GM12878 (cell line): ENCODE measurements at regions not wholly inside any gene's neighbourhood (a gene's known extent, or its start where the extent isn't known, plus 50 kb on each side); places are given as distances from the start of the nearest gene placed in this dataset.

Experiments used
- ATAC-seq: fragments of 200-7000 bp; cut with Tn5 transposase; 3 replicates; pipeline ENCODE4 v1.9.1; 2020; ENCODE audit warnings: mild to moderate bottlenecking, moderate library complexity
- BruUV-seq: library from RNA; stranded (reverse); fragments of 400-500 nt; replicated peaks from 2 replicates; lab custom pipeline; 2021; lab: Mats Ljungman, UMichigan
- CTCF ChIA-PET: fragments of 300-600 bp; sonication (Branson Sonifier 250); formaldehyde crosslinking; extraction: SDS; loops from one replicate; lab custom pipeline; 2021; ENCODE audit warnings: inconsistent platforms; lab: Yijun Ruan, JAX
- POLR2A ChIA-PET: fragments of 350-600 bp; formaldehyde crosslinking; extraction: SDS; loops from one replicate; lab custom pipeline; 2021; ENCODE audit warnings: inconsistent platforms; lab: Charles Lee
- RAD21 ChIA-PET: fragments of 300-600 bp; sonication (Branson Sonifier 250); formaldehyde crosslinking; loops from one replicate; lab custom pipeline; 2023; ENCODE audit warnings: antibody characterized with exemption; ENCODE audit not compliant: unreplicated experiment; lab: Charles Lee
- SMC1A ChIA-PET: fragments of 300-600 bp; sonication (Branson Sonifier 250); formaldehyde crosslinking; loops from one replicate; lab custom pipeline; 2023; ENCODE audit not compliant: unreplicated experiment, uncharacterized antibody; lab: Charles Lee
- DNase-seq: peaks from one replicate; pipeline ENCODE4 v3.0.0-alpha.2; 2011; ENCODE audit warnings: low read depth, low spot score
- FAIRE-seq: peaks from 3 replicates; lab custom pipeline; 2011; peaks lifted over from hg19 to GRCh38; lab: Jason Lieb, UNC
- H2AFZ ChIP-seq: 2 replicates; pipeline ENCODE4 v1.6.0; 2011; ENCODE audit warnings: low read depth, low read length, control low read depth; ENCODE audit not compliant: control insufficient read depth
- H3K27ac ChIP-seq: 2 replicates; pipeline ENCODE4 v1.5.1; 2011; ENCODE audit warnings: control low read depth; ENCODE audit not compliant: control insufficient read depth, insufficient read depth
- H3K27me3 ChIP-seq, 2 experiments: replicated peaks in 1 of 2; 2 replicates each; pipeline versions ENCODE4 v1.6.0 to v1.6.1; 2011; ENCODE audit warnings: low read length in 1 of 2; ENCODE audit not compliant: control insufficient read depth in 2 of 2, insufficient read depth in 2 of 2
- H3K36me3 ChIP-seq, 2 experiments: 2 replicates each; pipeline ENCODE4 v1.5.1; 2011; ENCODE audit warnings: low read length in 1 of 2; ENCODE audit not compliant: control insufficient read depth in 2 of 2, insufficient read depth in 2 of 2
- H3K4me1 ChIP-seq: 2 replicates; pipeline ENCODE4 v1.6.1; 2011; ENCODE audit warnings: mild to moderate bottlenecking, low read length, moderate library complexity, mixed read lengths; ENCODE audit not compliant: control insufficient read depth, insufficient read depth
- H3K4me2 ChIP-seq: 2 replicates; pipeline ENCODE4 v1.6.0; 2011; ENCODE audit warnings: control low read depth; ENCODE audit not compliant: control insufficient read depth, insufficient read depth
- H3K4me3 ChIP-seq: fragments of 200-600 bp; sonication (generic); 2 replicates; pipeline ENCODE4 v1.5.1; 2016
- H3K79me2 ChIP-seq: 2 replicates; pipeline ENCODE4 v1.6.0; 2011; ENCODE audit warnings: low read length; ENCODE audit not compliant: control insufficient read depth, insufficient read depth
- H3K9ac ChIP-seq: 2 replicates; pipeline ENCODE4 v1.8.0; 2011; ENCODE audit warnings: low read length, control low read depth, mixed read lengths; ENCODE audit not compliant: control insufficient read depth, insufficient read depth
- H3K9me3 ChIP-seq: replicated peaks from 3 replicates; pipeline ENCODE4 v1.5.1; 2011; ENCODE audit warnings: mild to moderate bottlenecking, low read length; ENCODE audit not compliant: control insufficient read depth, insufficient read depth
- H4K20me1 ChIP-seq: 2 replicates; pipeline ENCODE4 v1.6.0; 2011; ENCODE audit not compliant: control insufficient read depth, insufficient read depth
- ASH2L ChIP-seq: fragments of 300-600, 200-600 bp; sonication (generic); IDR thresholded peaks from 2 replicates; pipeline ENCODE4 v1.6.1; 2017; ENCODE audit warnings: low read depth, mild to moderate bottlenecking, borderline replicate concordance
- EED ChIP-seq: sonication (generic); IDR thresholded peaks from 2 replicates; pipeline ENCODE4 v1.6.1; 2016; ENCODE audit warnings: antibody characterized with exemption, low read depth
- ETV6 ChIP-seq, 2 experiments: fragments of 450-650 bp in 1 of 2; IDR thresholded peaks in 1 of 2; conservative IDR thresholded peaks in 1 of 2; 2 replicates each; pipeline ENCODE4 v1.6.1; 2014; ENCODE audit warnings: antibody characterized with exemption in 1 of 2, borderline replicate concordance in 1 of 2, low read depth in 1 of 2, mild to moderate bottlenecking in 1 of 2, moderate library complexity in 1 of 2
- GABPA ChIP-seq: IDR thresholded peaks from 2 replicates; pipeline ENCODE4 v1.6.1; 2014; ENCODE audit warnings: antibody characterized with exemption, low read depth, mild to moderate bottlenecking, inconsistent platforms
- KLF5 ChIP-seq: fragments of 450-650 bp; IDR thresholded peaks from 2 replicates; pipeline ENCODE4 v1.6.1; 2014; ENCODE audit warnings: mild to moderate bottlenecking; ENCODE audit not compliant: partially characterized antibody
- PML ChIP-seq: IDR thresholded peaks from 2 replicates; pipeline ENCODE4 v1.6.1; 2012; ENCODE audit warnings: low read length, inconsistent platforms
- SMAD1 ChIP-seq: fragments of 450-650 bp; IDR thresholded peaks from 2 replicates; pipeline ENCODE4 v1.6.1; 2018; ENCODE audit warnings: mild to moderate bottlenecking, low read depth; ENCODE audit not compliant: partially characterized antibody
- SUPT20H ChIP-seq: IDR thresholded peaks from 2 replicates; pipeline ENCODE4 v1.6.1; 2011; ENCODE audit warnings: low read depth, mild to moderate bottlenecking, low read length, moderate library complexity, borderline replicate concordance; ENCODE audit not compliant: control insufficient read depth
- WGBS: methylation state at CpG from one replicate; pipeline ENCODE4 v1.1.6; 2016; ENCODE audit warnings: low lambda C conversion rate; ENCODE audit not compliant: insufficient replicate concordance, insufficient coverage; ENCODE audit errors: missing lambda C conversion rate; 5-methylcytosine and 5-hydroxymethylcytosine counted together
- in situ Hi-C: fragments of 300-500 bp; cut with MboI; formaldehyde crosslinking; loops from 9 replicates; pipeline ENCODE4 v1.14.3; 2018; ENCODE audit warnings: mixed read lengths
- intact Hi-C: fragments of 100-400 bp; cut with micrococcal nuclease; formaldehyde crosslinking; loops from one replicate; pipeline ENCODE4 v1.14.2; 2022; ENCODE audit not compliant: unreplicated experiment
- TF ChIP-seq, protein P1 (sequence below): fragments of 450-650 bp; IDR thresholded peaks from 2 replicates; pipeline ENCODE4 v1.6.1; 2016; ENCODE audit warnings: mild to moderate bottlenecking, moderate library complexity, borderline replicate concordance
- TF ChIP-seq, protein P2 (sequence below): IDR thresholded peaks from 2 replicates; pipeline ENCODE4 v1.6.1; 2011; ENCODE audit warnings: low read depth, mild to moderate bottlenecking, low read length, moderate library complexity, borderline replicate concordance; ENCODE audit errors: extremely low read depth
- TF ChIP-seq, protein P3 (sequence below): IDR thresholded peaks from 2 replicates; pipeline ENCODE4 v1.6.1; 2012; ENCODE audit warnings: improper control_type of control experiment, low read depth, low read length; ENCODE audit not compliant: insufficient replicate concordance

- Histone ChIP-seq H3K27me3 (peaks cover 3 to 4% of the 10 kb centered on the region in 2 experiments; a peak in 1 of 4 replicates), H3K9me3 (no peaks in the 10 kb centered on the region), H3K4me1 (no peaks in the 10 kb centered on the region), H2AFZ (no peak overlapping the region), H4K20me1 (no peaks in the 10 kb centered on the region), H3K79me2 (no peaks in the 10 kb centered on the region), H3K4me2 (no peak overlapping the region), H3K27ac (no peak overlapping the region), H3K36me3 (no peaks in the 10 kb centered on the region), H3K4me3 (no peak overlapping the region), H3K9ac (no peak overlapping the region)
- intact Hi-C loops (no loop called here), in situ Hi-C loops (no loop called here)
- ChIA-PET CTCF (no interaction called here), POLR2A (no interaction called here), SMC1A (no interaction called here), RAD21 (no interaction called here)
- no peak for DNase-seq
- no peak for FAIRE-seq
- WGBS, result 0% methylated on average over 3 of the region's 3 CpGs
- ATAC-seq, result no peak
- BruUV-seq, result no TSS peak
- TF ChIP-seq SUPT20H (no peak), ETV6 (conservative IDR thresholded peaks at IDR 0.05 in 1 of 2, IDR thresholded peaks at IDR 0.05 in 1 of 2; ENCODE audit: borderline replicate concordance in 1 of 2, low read depth in 1 of 2) (no peak), SMAD1 (no peak), ASH2L (no peak), KLF5 (no peak), GABPA (no peak), PML (no peak), EED (no peak)
- TF ChIP-seq, protein P1, sequence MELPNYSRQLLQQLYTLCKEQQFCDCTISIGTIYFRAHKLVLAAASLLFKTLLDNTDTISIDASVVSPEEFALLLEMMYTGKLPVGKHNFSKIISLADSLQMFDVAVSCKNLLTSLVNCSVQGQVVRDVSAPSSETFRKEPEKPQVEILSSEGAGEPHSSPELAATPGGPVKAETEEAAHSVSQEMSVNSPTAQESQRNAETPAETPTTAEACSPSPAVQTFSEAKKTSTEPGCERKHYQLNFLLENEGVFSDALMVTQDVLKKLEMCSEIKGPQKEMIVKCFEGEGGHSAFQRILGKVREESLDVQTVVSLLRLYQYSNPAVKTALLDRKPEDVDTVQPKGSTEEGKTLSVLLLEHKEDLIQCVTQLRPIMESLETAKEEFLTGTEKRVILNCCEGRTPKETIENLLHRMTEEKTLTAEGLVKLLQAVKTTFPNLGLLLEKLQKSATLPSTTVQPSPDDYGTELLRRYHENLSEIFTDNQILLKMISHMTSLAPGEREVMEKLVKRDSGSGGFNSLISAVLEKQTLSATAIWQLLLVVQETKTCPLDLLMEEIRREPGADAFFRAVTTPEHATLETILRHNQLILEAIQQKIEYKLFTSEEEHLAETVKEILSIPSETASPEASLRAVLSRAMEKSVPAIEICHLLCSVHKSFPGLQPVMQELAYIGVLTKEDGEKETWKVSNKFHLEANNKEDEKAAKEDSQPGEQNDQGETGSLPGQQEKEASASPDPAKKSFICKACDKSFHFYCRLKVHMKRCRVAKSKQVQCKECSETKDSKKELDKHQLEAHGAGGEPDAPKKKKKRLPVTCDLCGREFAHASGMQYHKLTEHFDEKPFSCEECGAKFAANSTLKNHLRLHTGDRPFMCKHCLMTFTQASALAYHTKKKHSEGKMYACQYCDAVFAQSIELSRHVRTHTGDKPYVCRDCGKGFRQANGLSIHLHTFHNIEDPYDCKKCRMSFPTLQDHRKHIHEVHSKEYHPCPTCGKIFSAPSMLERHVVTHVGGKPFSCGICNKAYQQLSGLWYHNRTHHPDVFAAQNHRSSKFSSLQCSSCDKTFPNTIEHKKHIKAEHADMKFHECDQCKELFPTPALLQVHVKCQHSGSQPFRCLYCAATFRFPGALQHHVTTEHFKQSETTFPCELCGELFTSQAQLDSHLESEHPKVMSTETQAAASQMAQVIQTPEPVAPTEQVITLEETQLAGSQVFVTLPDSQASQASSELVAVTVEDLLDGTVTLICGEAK, result no peak
- TF ChIP-seq, protein P2, sequence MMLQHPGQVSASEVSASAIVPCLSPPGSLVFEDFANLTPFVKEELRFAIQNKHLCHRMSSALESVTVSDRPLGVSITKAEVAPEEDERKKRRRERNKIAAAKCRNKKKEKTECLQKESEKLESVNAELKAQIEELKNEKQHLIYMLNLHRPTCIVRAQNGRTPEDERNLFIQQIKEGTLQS, result no peak
- TF ChIP-seq, protein P3, sequence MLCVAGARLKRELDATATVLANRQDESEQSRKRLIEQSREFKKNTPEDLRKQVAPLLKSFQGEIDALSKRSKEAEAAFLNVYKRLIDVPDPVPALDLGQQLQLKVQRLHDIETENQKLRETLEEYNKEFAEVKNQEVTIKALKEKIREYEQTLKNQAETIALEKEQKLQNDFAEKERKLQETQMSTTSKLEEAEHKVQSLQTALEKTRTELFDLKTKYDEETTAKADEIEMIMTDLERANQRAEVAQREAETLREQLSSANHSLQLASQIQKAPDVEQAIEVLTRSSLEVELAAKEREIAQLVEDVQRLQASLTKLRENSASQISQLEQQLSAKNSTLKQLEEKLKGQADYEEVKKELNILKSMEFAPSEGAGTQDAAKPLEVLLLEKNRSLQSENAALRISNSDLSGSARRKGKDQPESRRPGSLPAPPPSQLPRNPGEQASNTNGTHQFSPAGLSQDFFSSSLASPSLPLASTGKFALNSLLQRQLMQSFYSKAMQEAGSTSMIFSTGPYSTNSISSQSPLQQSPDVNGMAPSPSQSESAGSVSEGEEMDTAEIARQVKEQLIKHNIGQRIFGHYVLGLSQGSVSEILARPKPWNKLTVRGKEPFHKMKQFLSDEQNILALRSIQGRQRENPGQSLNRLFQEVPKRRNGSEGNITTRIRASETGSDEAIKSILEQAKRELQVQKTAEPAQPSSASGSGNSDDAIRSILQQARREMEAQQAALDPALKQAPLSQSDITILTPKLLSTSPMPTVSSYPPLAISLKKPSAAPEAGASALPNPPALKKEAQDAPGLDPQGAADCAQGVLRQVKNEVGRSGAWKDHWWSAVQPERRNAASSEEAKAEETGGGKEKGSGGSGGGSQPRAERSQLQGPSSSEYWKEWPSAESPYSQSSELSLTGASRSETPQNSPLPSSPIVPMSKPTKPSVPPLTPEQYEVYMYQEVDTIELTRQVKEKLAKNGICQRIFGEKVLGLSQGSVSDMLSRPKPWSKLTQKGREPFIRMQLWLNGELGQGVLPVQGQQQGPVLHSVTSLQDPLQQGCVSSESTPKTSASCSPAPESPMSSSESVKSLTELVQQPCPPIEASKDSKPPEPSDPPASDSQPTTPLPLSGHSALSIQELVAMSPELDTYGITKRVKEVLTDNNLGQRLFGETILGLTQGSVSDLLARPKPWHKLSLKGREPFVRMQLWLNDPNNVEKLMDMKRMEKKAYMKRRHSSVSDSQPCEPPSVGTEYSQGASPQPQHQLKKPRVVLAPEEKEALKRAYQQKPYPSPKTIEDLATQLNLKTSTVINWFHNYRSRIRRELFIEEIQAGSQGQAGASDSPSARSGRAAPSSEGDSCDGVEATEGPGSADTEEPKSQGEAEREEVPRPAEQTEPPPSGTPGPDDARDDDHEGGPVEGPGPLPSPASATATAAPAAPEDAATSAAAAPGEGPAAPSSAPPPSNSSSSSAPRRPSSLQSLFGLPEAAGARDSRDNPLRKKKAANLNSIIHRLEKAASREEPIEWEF, result no peak
Observed at GRCh38 chr2:173667014-173667413, 298.2 kb downstream of the SP3 start.
